CD14-positive monocyte (primary cell): ENCODE measurements at regions not wholly inside any gene's neighbourhood (a gene's known extent, or its start where the extent isn't known, plus 50 kb on each side); places are given as distances from the start of the nearest gene placed in this dataset.

Experiments used
- DNase-seq, 3 donors: peaks; one replicate each; pipeline ENCODE4 v3.0.0-alpha.2; 2011 to 2022
- H2AFZ ChIP-seq: 2 replicates; pipeline ENCODE4 v1.6.0; 2012; ENCODE audit warnings: mild to moderate bottlenecking, low read depth, low read length, inconsistent platforms; ENCODE audit not compliant: insufficient read depth, poor library complexity, severe bottlenecking
- H3K27ac ChIP-seq, 2 donors: 1 replicate in 1 of 2; 2 replicates in 1 of 2; pipeline ENCODE4 v1.5.1; 2012 to 2013; ENCODE audit warnings: low read length in 2 of 2, control low read depth in 1 of 2, inconsistent platforms in 1 of 2, low read depth in 1 of 2, mild to moderate bottlenecking in 1 of 2
- H3K27me3 ChIP-seq, 2 donors: one replicate each; pipeline versions ENCODE4 v1.6.0 to v1.6.1; 2011 to 2013; ENCODE audit warnings: low read length in 2 of 2; ENCODE audit not compliant: control insufficient read depth in 2 of 2, insufficient read depth in 2 of 2
- H3K36me3 ChIP-seq, 2 donors: replicated peaks in 1 of 2; 1 replicate in 1 of 2; 2 replicates in 1 of 2; pipeline versions ENCODE4 v1.5.1 to v1.6.1; 2012 to 2013; ENCODE audit warnings: low read length in 2 of 2, control low read depth in 1 of 2, inconsistent platforms in 1 of 2, mild to moderate bottlenecking in 1 of 2; ENCODE audit not compliant: insufficient read depth in 2 of 2, control insufficient read depth in 1 of 2
- H3K4me1 ChIP-seq, 2 donors: 1 replicate in 1 of 2; 2 replicates in 1 of 2; pipeline versions ENCODE4 v1.5.1 to v1.6.1; 2012 to 2013; ENCODE audit warnings: low read length in 2 of 2, control low read depth in 1 of 2, inconsistent platforms in 1 of 2, mild to moderate bottlenecking in 1 of 2, moderate library complexity in 1 of 2; ENCODE audit not compliant: insufficient read depth in 2 of 2, control insufficient read depth in 1 of 2
- H3K4me2 ChIP-seq: replicated peaks from 2 replicates; pipeline ENCODE3; 2012; ENCODE audit warnings: low read length, moderate library complexity, mild to moderate bottlenecking; ENCODE audit not compliant: poor library complexity, severe bottlenecking; ENCODE audit errors: extremely low read depth
- H3K4me3 ChIP-seq, 3 experiments: fragments of 200-600 bp in 1 of 3; sonication (generic) in 1 of 3; replicated peaks in 1 of 3; 1 replicate in 2 of 3; 2 replicates in 1 of 3; pipeline ENCODE4 v1.5.1; 2011 to 2013; ENCODE audit warnings: low read length in 3 of 3, mild to moderate bottlenecking in 3 of 3, control low read depth in 2 of 3, low read depth in 2 of 3, inconsistent platforms in 1 of 3, moderate library complexity in 1 of 3
- H3K79me2 ChIP-seq: 2 replicates; pipeline ENCODE4 v1.6.0; 2012; ENCODE audit warnings: mild to moderate bottlenecking, control low read depth, inconsistent platforms, low read length, moderate library complexity; ENCODE audit not compliant: insufficient read depth
- H3K9ac ChIP-seq: 2 replicates; pipeline ENCODE4 v1.6.0; 2017; ENCODE audit warnings: low read length, mild to moderate bottlenecking; ENCODE audit not compliant: insufficient read depth, poor library complexity, severe bottlenecking
- H3K9me3 ChIP-seq, 2 donors: replicated peaks in 1 of 2; 1 replicate in 1 of 2; 2 replicates in 1 of 2; pipeline versions ENCODE4 v1.5.1 to v1.6.1; 2012 to 2013; ENCODE audit warnings: low read length in 2 of 2, control low read depth in 1 of 2; ENCODE audit not compliant: control insufficient read depth in 1 of 2, insufficient read depth in 1 of 2
- H4K20me1 ChIP-seq: 2 replicates; pipeline ENCODE4 v1.6.0; 2012; ENCODE audit warnings: mild to moderate bottlenecking, low read length, control low read depth, moderate library complexity; ENCODE audit not compliant: insufficient read depth
- H3K27ac Mint-ChIP-seq, 7 donors: one replicate each; pipeline ENCODE4 v1.8.0; 2020; ENCODE audit warnings: mild to moderate bottlenecking in 7 of 7, mixed read lengths in 7 of 7, moderate library complexity in 6 of 7, inconsistent platforms in 2 of 7
- H3K27me3 Mint-ChIP-seq, 3 donors: one replicate each; pipeline ENCODE4 v1.8.0; 2021 to 2022; ENCODE audit warnings: low read depth in 3 of 3, mild to moderate bottlenecking in 3 of 3, mixed read lengths in 3 of 3, moderate library complexity in 3 of 3, inconsistent platforms in 1 of 3
- H3K36me3 Mint-ChIP-seq, 2 donors: one replicate each; pipeline ENCODE4 v1.8.0; 2020; ENCODE audit warnings: mixed read lengths in 2 of 2, inconsistent platforms in 1 of 2, mild to moderate bottlenecking in 1 of 2
- H3K4me1 Mint-ChIP-seq: one replicate; pipeline ENCODE4 v1.8.0; 2020; ENCODE audit warnings: mild to moderate bottlenecking, mixed read lengths
- H3K4me3 Mint-ChIP-seq, 2 donors: one replicate each; pipeline ENCODE4 v1.8.0; 2020; ENCODE audit warnings: mild to moderate bottlenecking in 2 of 2, mixed read lengths in 2 of 2, moderate library complexity in 1 of 2
- H3K9me3 Mint-ChIP-seq, 7 donors: one replicate each; pipeline ENCODE4 v1.8.0; 2020 to 2022; ENCODE audit warnings: mixed read lengths in 7 of 7, mild to moderate bottlenecking in 6 of 7, moderate library complexity in 6 of 7, inconsistent platforms in 2 of 7
- CTCF ChIP-seq: fragments of 200-600 bp; IDR thresholded peaks from one replicate; pipeline ENCODE4 v1.8.0; 2022; ENCODE audit warnings: antibody characterized with exemption, mild to moderate bottlenecking
- WGBS: methylation state at CpG from one replicate; pipeline ENCODE4 v1.1.5; 2013; ENCODE audit warnings: missing lambda C conversion rate; ENCODE audit not compliant: insufficient coverage; 5-methylcytosine and 5-hydroxymethylcytosine counted together
- intact Hi-C, 2 donors: fragments of 100-400 bp; cut with micrococcal nuclease; formaldehyde crosslinking; loops; one replicate each; pipeline versions ENCODE4 v1.15.0 to v1.15.1; 2023

DNA sequence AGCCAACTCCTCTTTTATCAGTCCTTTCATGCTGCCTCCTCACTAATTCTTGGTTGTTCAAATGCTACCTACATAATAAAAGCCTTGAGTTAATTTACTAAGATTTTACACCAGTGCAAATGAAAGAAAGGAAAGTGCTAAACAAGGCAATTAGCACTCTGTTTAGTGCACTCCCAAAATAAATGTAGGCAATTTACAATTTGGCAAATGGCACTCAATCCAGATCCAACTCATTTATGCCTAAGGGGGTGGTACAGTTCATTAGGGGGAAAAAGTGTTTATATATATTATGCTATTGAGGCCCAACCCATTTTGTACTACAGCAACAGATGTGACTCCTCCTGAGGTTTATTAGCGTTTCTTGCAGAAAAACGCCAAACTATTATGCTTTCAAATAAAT is 370.1 kb downstream of the NR2F2 start:
- no peak for TF ChIP-seq CTCF
- Histone ChIP-seq H3K27me3 (peaks cover 16 to 18% of the 10 kb centered on the region in 2 donors), H3K36me3 (no peaks in the 10 kb centered on the region), H3K4me3 (no peak overlapping the region), H3K4me2 (no peak overlapping the region), H4K20me1 (no peaks in the 10 kb centered on the region), H3K9ac (no peak overlapping the region), H3K9me3 (no peaks in the 10 kb centered on the region), H2AFZ (no peak overlapping the region), H3K4me1 (no peaks in the 10 kb centered on the region), H3K27ac (no peak overlapping the region), H3K79me2 (no peaks in the 10 kb centered on the region)
- no peak for DNase-seq
- intact Hi-C loops, result no loop called here
- Mint-ChIP-seq H3K9me3 (peaks cover 0 to 3% (median 0%) of the 10 kb centered on the region in 7 donors), H3K27ac (no peak overlapping the region), H3K36me3 (no peaks in the 10 kb centered on the region), H3K27me3 (peaks cover 9 to 24% (median 16%) of the 10 kb centered on the region in 3 donors), H3K4me1 (no peaks in the 10 kb centered on the region), H3K4me3 (no peak overlapping the region)
- no CpG with 5 or more reads among the region's 2 CpGs for WGBS

- H3K4me1 ChIP-seq, result no peaks in the 10 kb centered on the region
- no CpG with 5 or more reads among the region's 2 CpGs for WGBS
- TF ChIP-seq CTCF, result no peak
These were observed 370.9 kb downstream of the NR2F2 start for GRCh38 chr15:96701443-96701842.

More at GRCh38 chr15:96701443-96701842, 370.9 kb downstream of the NR2F2 start:
- Histone ChIP-seq H3K27ac (no peak overlapping the region), H3K9ac (no peak overlapping the region), H3K9me3 (no peaks in the 10 kb centered on the region), H3K4me2 (no peak overlapping the region), H3K27me3 (peaks cover 16 to 21% of the 10 kb centered on the region in 2 donors), H4K20me1 (no peaks in the 10 kb centered on the region), H3K4me3 (no peak overlapping the region), H3K36me3 (no peaks in the 10 kb centered on the region), H2AFZ (no peak overlapping the region), H3K79me2 (no peaks in the 10 kb centered on the region)
- intact Hi-C loops, result no loop called here
- Mint-ChIP-seq H3K36me3 (no peaks in the 10 kb centered on the region), H3K27ac (no peak overlapping the region), H3K4me3 (no peak overlapping the region), H3K27me3 (peaks cover 9 to 20% (median 16%) of the 10 kb centered on the region in 3 donors), H3K4me1 (no peaks in the 10 kb centered on the region), H3K9me3 (no peaks in the 10 kb centered on the region)
- DNase-seq, result no peak
